GM13977 (cell line): ENCODE measurements at regions not wholly inside any gene's neighbourhood (a gene's known extent, or its start where the extent isn't known, plus 50 kb on each side); places are given as distances from the start of the nearest gene placed in this dataset.

Source experiments
- DNase-seq: peaks from one replicate; pipeline ENCODE4 v3.0.0; 2012; ENCODE audit warnings: low spot score
- CTCF ChIP-seq: IDR thresholded peaks from 2 replicates; pipeline ENCODE4 v1.5.1; 2012; ENCODE audit warnings: mild to moderate bottlenecking, control low read depth; ENCODE audit not compliant: insufficient read depth; ENCODE audit errors: extremely low read depth, missing control alignments
- in situ Hi-C: fragments of 300-500 bp; cut with MboI; formaldehyde crosslinking; loops from one replicate; pipeline ENCODE4 v1.12.0; 2022; ENCODE audit warnings: low sequenced_read_pairs, low pct_unique_long_range_greater_than_20kb, mixed read lengths, inconsistent platforms; ENCODE audit not compliant: unreplicated experiment

- TF ChIP-seq CTCF = no peak
- in situ Hi-C loops = no loop called here
- no peak for DNase-seq
These were observed 283.1 kb upstream of the CHAC2 start for GRCh38 chr2:53484531-53484930.

DNA sequence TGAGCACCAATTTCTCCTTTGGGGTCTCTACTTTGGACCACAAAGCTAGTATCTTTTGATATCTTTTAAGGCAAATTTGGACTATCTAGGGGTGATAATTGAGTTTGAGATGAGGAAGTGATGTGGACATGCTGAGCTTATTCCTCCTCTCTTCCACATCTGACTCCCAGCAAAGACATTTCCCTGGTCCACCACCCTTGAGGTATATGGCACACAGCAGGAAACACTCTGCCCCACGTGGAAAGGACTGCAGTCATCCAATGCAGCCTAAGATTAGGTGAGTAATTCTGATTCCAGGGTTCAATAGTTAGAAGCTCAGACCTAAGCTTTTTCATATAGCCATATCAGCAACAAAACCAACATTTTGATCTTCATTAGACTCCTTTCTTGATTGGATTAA is 290.1 kb upstream of the CHAC2 start:
- in situ Hi-C loops = no loop called here
- TF ChIP-seq CTCF = no peak
- no peak for DNase-seq

DNA sequence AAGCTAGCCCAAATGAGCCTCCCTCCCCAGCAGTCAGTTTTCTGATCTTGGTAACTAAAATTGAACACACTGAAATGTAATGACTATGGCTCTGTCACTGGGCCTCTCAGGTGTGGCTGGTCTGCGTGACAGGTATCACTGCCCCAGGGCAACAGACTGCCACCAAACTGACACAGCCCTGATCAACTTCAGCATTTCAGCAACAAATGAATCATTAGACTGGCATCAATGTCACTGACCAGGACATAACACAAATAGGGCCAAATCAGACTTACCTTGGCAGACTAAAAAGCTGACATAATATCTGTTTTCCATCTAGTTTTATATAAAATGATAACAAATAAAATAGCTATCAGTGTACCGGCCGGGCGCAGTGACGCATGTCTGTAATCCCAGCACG is 290.8 kb upstream of the CHAC2 start:
- DNase-seq = no peak
- in situ Hi-C loops = no loop called here

GRCh38 chr2:53475766-53476165 is 291.8 kb upstream of the CHAC2 start:
- DNase-seq = no peak
- in situ Hi-C loops = no loop called here
- TF ChIP-seq CTCF = no peak

More for the DNA sequence above, 290.8 kb upstream of the CHAC2 start:
- no peak for TF ChIP-seq CTCF

- no peak for TF ChIP-seq CTCF
- in situ Hi-C loops = no loop called here
- DNase-seq = no peak
These were observed 292.3 kb upstream of the CHAC2 start for GRCh38 chr2:53475321-53475720.

DNA sequence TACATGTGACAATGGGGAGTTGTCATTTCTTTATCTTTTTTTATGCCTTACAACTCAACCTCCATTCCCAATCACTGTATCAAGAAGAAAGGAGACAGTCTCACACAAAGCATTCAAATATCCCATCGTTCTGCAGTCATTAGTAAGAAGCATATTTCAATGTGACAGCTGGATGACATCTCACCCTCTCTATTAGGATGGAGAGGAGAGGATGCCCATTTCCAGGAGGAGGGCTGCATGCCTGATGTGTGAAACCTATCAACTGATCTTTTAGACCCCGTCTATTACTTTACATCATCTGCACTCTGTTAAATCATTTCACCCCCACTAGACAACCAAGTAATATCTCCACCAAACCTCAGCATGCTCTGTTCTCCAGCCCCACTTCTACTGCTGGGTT is 292.7 kb upstream of the CHAC2 start:
- TF ChIP-seq CTCF = no peak
- DNase-seq = no peak
- in situ Hi-C loops = no loop called here

GRCh38 chr2:53473775-53474311 is 293.8 kb upstream of the CHAC2 start:
- DNase-seq = no peak
- TF ChIP-seq CTCF = no peak
- in situ Hi-C loops = no loop called here
